Hematopoietic multipotent progenitor cell (in vitro differentiated cells): ENCODE measurements at regions not wholly inside any gene's neighbourhood (a gene's known extent, or its start where the extent isn't known, plus 50 kb on each side); places are given as distances from the start of the nearest gene placed in this dataset.

Source experiments
- DNase-seq, 3 donors: peaks; one replicate each; pipeline ENCODE4 v3.0.0-alpha.2; 2011 to 2015; ENCODE audit warnings: low read depth in 2 of 3, low spot score in 2 of 3

- DNase-seq: no peak
Observed at GRCh38 chr2:7281231-7282201, 364.3 kb downstream of the RNF144A start.

GRCh38 chr2:7286120-7286519 is 368.9 kb downstream of the RNF144A start:
- no peak for DNase-seq

DNA sequence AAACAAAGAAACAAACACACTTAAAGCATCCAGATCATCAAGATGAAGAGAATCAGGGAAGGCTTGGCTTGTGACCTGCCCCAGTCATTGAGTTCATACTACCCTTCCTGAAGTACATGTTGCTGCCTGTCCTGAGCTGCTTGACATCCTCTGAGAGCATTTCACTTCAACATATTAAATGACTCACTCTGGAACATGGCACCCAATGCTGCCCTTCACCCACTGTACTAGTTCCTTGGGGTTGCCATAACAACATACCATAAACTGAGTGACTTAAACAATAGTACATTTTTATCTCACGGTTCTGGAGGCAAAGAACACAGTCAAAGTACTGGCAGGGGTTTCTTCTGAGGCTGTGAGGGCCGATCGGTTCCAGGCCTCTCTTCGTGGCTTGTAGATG is 371.3 kb downstream of the RNF144A start:
- no peak for DNase-seq

- no peak for DNase-seq
Observed at GRCh38 chr2:7289697-7290096, 372.5 kb downstream of the RNF144A start.

GRCh38 chr2:7292154-7292691 is 375.0 kb downstream of the RNF144A start:
- no peak for DNase-seq

- no peak for DNase-seq
Observed at GRCh38 chr2:7309582-7309981, 392.4 kb downstream of the RNF144A start.

GRCh38 chr2:7324706-7325105 is 407.5 kb downstream of the RNF144A start:
- no peak for DNase-seq

DNA sequence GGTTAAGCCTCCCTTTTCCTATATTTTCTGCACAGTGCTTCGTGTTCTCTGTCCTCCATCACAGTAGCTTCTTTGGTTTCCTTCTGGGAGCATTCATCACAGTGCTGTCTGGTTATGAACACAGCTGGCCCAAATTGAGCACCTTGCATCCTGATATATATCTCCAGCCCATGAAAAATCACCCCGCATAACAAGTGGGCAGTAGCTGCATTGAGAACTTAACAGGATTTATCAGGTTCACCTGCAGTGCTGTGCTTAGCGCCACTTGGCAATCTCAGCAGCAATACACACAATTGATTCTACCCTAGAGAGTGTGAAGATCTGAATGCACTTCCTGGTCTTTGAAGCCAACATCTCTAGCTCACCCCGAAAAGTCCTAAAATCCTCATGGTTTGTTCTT is 408.0 kb downstream of the RNF144A start:
- no peak for DNase-seq

DNA sequence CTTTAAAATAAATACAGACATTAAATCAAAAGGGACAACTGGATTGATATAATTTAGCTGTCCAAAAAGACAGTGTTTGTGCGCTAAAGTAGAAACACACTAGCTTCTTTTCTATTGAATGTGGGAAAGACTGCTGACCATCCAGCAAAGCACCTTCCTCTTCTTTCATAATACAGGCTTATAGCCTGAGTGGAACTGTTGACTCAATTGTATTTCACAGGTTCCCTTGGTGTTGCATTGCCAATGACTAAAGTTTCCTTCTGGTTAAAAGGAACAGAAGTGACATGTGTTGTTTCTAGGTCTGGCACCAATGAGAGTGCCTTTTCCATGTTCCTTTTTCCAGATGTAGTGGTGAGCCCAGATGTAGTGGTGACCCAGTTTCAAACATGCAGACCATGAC is 412.3 kb downstream of the RNF144A start:
- no peak for DNase-seq

DNA sequence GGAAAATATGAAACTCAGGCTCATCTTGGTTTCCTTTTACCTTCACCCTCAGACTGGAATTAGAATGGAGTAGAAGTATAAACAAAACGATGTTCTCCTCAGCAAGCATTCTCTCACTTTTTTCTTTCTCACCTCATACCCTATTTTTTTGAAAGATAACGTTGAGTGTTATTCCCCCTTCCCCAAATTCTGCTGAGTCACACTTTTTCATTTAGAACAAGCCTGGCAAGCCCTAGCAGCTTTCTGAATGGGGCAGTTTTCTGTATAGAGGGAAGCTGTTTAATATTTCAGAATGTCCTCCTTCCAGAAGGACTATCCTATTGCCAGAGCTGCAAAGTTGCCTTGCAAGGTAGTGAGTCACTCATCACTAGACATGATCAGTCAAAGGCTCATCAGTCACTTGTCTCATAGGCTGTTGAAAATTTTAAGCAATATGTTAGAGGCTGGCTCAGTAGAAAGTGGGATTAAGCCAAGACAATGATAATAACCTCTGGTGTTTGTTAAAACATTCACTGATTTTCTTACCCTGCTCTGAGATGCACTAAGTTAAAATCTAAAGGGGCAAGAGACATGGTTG is 416.1 kb downstream of the RNF144A start:
- peak in 2 of 3 donors; percentile 1 to 55 for DNase-seq

GRCh38 chr2:7333960-7334493 is 416.8 kb downstream of the RNF144A start:
- DNase-seq: no peak

- DNase-seq: no peak
Observed at GRCh38 chr2:7338961-7339360, 421.7 kb downstream of the RNF144A start.

GRCh38 chr2:7346336-7346735 is 429.1 kb downstream of the RNF144A start:
- no peak for DNase-seq

GRCh38 chr2:7348761-7349160 is 431.5 kb downstream of the RNF144A start:
- no peak for DNase-seq

- DNase-seq: no peak
Observed at GRCh38 chr2:7352191-7352590, 435.0 kb downstream of the RNF144A start.

GRCh38 chr2:7353571-7353970 is 436.4 kb downstream of the RNF144A start:
- no peak for DNase-seq

- DNase-seq: no peak
Observed at GRCh38 chr2:7355781-7356180, 438.6 kb downstream of the RNF144A start.

- DNase-seq: no peak
Observed at GRCh38 chr2:7356909-7357584, 439.8 kb downstream of the RNF144A start.

DNA sequence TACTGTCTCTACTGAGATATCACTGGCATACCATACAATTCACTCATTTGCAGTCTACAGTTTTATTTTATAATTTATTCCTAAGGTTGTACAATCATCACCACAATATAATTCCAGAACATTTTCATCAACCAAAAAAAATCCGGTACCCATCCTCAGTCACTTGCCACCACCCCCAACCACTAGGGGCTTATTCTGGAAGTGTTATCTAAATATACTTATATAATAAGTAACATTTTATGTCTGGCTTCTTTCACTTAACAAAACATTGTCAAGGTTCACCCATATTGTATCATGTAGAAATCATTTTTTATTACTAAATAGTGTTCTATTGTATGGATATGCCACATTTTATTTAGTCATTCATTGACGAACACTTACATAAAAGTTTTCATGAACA is 440.8 kb downstream of the RNF144A start:
- no peak for DNase-seq

DNA sequence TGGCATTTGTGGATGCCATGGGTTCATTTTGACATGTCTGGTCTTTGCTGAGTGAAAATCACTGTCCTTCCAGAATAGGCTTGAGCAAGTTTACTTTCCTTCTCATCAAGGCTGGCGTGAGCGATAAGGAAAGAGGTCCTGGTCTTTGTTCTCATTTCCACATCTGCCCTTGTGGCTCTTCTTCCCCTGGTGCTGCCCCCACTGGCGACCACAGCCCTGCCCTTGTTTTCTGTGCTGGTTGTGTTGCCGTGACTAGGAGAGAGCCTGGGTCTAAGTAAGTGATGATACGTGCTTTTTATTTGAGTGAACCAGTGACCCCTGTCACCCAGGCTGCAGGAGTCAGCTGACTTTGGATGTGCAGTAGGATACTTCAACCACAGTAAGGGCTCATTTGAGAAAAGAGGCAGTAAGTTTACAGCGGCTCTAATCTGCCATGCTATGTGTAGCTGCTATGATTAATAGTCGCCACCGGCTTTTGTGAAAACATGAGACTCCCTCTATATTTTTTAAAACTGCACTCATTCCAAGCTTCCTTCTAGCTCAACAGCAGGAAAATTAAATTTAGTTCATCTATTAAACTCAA is 441.7 kb downstream of the RNF144A start:
- DNase-seq: peak in 2 of 3 donors; percentile 8 to 13

DNA sequence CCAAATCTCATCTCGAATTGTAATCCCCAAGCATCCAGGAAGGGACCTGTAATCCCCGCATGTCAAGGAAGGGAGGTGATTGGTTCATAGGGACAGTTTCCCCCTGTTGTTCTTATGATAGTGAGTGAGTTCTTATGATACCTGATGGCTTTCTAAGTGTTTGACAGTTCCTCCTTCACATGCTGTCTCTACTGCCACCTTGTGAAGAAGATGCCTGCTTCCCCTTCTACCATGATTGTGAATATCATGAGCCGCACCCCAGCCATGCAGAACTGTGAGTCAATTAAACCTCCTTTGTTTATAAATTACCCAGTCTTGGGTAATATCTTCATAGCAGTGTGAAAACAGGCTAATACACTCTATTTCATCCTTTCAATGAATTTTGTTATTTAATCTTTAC is 446.7 kb downstream of the RNF144A start:
- DNase-seq: peak in 2 of 3 donors; percentile 16 to 35
